Mucosa of gallbladder (tissue), 1 donor: ENCODE measurements at regions not wholly inside any gene's neighbourhood (a gene's known extent, or its start where the extent isn't known, plus 50 kb on each side); places are given as distances from the start of the nearest gene placed in this dataset.
A peak's percentile ranks its signal among the peaks of the same experiment; 100 is the strongest.

ENCODE experiments used
- DNase-seq: peaks from one replicate; pipeline ENCODE4 v3.0.0-alpha.2; 2020; ENCODE audit warnings: low spot score
- donor health status: DM: no; HTN: no; CAD: no.

DNA sequence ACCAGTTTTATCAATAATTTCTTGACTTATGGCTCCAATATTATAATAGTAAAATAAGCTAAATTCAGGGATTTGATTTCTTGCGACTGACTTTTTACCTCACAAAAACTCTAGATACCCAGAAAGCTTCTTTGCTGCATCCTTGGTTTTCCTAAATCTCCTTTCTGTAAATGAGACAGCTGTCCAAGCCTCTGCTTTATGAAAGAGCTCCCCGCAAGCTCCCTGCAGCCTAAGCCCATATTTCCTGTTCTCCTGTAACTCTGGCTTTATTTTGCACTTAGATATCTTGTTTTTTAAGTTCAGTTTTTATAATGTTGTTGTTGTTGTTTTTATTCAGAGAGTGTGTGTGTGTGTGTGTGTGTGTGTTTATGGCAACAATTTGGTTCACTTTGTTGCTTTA is 361.7 kb upstream of the PKDCC start:
- no peak for DNase-seq

GRCh38 chr2:41691561-41691960 is 356.3 kb upstream of the PKDCC start:
- no peak for DNase-seq

DNA sequence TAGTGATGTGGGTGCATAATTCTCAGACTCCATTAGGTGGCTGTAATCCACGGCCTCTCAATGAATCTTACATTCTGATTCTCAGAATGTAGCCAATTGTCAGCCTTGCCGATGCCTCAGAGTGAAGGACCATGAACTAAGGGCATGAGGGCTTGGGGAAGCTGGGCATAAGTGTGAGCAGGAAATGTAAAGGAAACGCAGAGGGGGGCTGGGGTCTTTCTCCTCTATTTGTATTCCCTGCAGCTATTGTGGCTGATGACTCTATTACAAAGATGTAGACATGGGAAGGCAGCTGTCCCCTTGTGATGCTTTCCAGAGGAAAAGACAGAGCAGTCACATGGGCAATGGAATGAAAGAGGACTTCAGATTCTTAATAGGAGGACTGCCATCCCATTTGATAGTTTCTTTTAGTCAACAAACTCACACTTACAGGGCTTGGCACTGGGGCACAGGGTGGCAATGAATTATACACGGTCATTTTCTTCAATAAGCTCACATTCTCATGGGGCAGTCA is 353.2 kb upstream of the PKDCC start:
- DNase-seq, result no peak

DNA sequence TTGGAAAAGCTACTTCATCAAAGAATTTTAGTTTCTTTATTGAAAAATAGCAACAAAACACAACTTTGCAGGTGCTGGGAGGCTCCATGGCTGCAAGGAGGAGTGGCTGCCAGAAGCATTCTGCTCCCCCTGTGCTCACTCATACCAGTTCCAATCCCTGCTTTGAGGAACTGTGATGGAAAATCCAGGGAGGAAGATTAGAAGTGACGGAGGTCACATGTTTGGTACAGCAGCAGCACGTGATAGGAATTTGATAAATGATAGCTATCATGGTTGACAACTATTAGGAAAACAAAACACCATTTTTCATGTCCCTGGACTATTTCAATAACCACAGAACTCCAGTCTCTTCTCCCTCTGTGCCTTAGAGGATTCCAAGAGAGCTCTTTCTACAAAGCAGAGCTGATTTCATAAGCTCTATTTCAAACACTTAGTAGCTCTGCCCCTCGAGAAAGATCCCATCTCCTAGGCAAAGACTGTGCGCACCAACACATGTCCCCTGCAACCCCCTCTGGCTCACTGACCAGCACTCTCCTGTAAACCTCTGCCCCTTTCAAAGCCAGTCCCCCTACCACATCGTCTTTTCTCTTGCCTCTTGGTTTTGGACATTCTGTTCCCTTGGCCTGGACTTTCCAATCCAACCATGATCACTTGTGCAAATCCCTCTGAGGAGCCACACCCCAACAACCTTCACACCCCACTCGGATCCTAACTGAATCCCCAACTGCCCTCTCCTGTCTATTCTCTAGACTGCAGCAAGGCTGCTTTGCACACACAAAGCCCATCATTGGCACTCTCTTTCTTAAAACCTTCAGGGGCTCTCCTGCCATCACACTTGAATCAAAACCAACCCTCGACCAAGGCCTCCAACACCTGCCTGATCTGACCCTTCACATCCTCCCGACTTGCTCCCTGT is 352.4 kb upstream of the PKDCC start:
- DNase-seq, result no peak

DNA sequence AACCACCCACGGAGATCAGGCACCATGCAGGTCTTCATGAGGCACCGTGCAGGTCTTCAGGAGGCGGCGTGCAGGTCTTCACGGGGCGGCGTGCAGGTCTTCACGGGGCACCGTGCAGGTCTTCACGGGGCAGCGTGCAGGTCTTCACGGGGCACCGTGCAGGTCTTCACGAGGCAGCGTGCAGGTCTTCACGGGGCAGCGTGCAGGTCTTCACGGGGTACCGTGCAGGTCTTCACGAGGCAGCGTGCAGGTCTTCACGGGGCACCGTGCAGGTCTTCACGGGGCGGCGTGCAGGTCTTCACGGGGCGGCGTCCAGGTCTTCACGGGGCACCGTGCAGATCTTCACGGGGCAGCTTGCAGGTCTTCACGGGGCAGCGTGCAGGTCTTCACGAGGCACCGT is 350.4 kb upstream of the PKDCC start:
- no peak for DNase-seq

GRCh38 chr2:41698678-41699422 is 349.0 kb upstream of the PKDCC start:
- no peak for DNase-seq

GRCh38 chr2:41701231-41701630 is 346.6 kb upstream of the PKDCC start:
- DNase-seq, result no peak

DNA sequence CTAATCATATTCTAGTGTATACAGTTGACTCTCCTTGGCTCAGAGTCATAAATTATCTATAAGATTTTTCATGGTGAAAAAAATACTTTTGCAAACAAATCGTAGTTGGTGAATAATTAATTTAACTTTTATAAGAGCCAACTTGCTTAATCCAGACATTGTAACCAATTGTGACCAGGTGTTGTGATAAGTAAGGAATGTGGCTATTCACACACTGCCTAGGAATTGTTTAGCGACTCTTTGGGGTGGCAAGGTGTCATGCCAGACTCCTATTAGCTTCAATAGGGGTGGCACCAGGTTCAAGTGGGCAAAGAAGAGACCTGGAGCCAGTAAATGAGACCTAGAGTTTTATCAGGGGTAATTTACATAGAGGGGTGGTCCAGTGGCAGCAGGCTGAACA is 344.7 kb upstream of the PKDCC start:
- peak; percentile 13 for DNase-seq

DNA sequence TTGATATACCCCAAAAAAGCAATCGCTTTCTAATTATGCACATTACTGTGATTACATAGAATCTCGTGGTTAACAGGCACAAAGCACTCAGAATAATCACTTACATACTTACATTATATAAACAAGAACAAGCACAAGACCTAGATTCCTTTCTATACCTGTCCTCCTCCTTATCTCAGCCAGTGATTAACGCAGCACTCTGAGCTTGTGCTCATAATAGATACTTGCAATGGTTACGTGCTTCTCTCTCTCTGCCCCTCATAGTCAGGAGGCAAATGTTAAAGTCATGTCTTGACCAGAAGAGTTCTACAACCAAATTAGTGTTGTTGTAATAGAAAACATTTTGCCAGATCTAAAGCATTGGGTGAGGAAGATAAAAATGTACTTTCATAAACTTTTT is 342.2 kb upstream of the PKDCC start:
- no peak for DNase-seq

- DNase-seq, result no peak
Observed at GRCh38 chr2:41706286-41706685, 341.5 kb upstream of the PKDCC start.

- no peak for DNase-seq
Observed at GRCh38 chr2:41707790-41708451, 339.9 kb upstream of the PKDCC start.

- no peak for DNase-seq
Observed at GRCh38 chr2:41709702-41710599, 337.9 kb upstream of the PKDCC start.

DNA sequence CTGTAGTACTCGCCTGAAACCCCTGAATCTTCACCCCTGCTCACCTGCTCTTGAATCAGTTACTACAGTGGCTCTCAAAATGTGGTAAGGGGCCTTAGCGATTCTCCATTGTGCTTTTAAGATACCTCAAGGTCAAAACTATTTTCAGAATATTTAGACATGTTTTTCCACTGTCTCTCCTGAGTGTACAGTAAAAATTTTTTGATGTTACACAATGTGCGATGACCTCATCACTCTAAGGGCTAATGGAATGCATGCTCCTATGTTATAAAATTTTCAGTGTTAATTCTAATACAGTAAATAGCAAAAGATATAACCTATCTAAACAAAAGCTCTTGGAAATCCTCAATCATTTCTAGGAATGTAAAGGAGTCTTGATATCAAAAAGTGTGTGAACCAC is 336.9 kb upstream of the PKDCC start:
- DNase-seq, result no peak

GRCh38 chr2:41711736-41712135 is 336.1 kb upstream of the PKDCC start:
- no peak for DNase-seq

DNA sequence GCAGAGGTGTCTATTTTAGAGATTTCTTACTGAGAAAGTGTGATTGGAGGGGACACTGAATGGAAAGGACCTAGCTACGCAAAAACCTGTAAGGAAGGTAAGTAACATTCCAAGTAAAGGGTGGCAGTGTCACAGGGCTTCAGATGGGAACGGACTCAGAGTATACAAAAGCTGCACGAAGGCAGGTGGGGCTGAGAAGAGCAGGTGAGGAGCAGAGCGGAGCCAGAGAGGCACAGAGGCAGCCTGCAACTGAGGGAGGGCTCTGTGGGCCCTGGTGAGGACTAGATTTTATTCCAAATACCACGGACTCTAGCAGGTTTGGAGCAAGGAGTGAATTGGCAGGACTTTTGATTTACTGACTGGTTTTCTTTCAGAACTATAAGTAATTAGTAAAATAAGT is 331.3 kb upstream of the PKDCC start:
- DNase-seq, result no peak

GRCh38 chr2:41717839-41718238 is 330.0 kb upstream of the PKDCC start:
- peak; percentile 42 for DNase-seq

DNA sequence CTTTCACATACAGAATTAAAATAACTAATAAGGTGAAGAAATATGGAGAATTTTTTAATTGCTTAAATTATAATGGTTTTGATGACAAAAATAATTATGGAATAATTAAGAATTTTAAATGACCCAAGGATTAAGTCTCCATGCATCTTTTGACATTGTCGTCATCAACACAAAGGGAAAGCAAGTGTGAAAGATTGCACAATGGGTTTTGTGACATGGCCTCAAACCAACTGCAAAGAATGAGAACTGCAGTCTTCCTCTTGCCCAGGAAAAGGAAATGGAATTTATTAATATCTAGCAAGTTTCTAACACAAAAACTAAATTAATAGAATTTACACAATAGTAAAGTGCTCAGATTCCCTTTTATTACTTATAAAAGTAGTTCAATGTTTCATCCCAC is 329.1 kb upstream of the PKDCC start:
- DNase-seq, result no peak

GRCh38 chr2:41719756-41720155 is 328.1 kb upstream of the PKDCC start:
- no peak for DNase-seq

DNA sequence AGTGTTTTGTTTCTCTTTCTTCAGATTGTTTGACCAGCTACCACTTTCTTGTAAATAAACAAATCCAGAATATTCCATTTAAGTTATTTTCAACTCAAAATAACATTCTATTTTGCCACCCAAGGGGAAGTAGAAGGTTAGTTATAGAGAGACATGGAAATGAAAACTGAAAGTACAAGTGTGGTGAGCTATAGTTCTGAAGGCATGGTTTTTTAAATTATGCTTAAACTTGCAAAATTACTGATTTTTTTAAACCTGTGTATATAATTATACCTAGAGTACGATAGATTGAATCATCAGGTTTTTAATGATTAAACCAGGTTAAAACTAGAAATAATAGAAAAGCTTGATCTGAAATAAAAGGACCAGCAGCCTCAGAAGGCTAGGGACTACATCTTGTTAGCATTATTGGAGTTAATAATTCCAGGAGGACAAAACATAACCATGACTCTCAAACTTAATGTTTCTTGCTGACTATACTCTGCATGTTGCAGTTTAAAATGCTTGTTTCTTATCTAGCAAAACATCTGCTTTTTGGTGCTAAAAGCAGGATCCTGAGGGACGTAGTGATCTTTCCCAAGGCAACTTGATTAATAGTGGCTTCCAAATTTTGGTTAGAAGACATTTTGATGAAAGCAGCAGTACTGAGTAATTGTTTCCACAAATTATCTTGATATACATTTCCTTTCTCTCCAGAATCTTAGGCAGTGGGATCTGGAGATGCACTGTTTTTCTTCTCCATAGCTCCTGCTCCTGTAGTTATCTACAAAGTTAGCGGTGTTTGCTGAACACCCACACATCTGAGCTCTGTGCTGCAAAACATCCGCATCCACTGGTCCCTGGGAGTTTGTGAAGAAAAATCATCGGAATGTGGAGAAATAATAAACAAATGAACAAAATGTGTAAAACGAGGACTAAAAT is 327.2 kb upstream of the PKDCC start:
- DNase-seq, result no peak

DNA sequence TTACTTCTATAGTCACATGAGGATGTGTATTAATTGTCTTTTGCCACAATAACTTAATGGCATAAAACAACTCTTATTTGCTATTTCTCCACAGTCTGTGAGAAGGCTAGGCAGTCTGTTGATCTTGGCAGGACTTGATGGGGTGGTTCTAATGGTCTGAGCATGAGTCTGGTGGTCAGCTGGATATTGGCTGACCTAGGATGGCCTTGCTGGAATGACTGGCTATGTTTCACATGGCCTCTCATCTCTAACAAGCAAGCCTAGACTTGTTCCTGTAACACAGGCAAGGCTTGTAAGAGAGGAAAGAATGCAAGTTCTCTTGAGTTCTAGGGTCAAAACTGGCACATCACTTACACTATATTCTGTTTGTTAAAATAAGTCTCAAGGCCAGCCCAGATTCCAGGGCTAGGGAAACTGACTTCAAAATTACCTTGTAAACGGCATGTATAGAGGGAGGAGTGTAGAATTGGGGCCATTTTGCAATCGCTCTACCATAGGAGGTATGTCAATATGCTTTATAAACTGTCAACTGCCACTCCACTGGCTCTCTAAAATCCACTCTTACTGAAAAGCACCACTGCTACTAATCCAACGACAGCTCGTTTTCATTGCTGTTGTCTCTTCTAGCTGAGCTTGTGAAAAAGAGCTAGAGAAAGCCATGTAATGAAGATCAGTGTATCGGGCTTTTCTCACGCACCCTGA is 325.0 kb upstream of the PKDCC start:
- DNase-seq, result peak; percentile 16
